GM18505 (cell line): ENCODE measurements at regions not wholly inside any gene's neighbourhood (a gene's known extent, or its start where the extent isn't known, plus 50 kb on each side); places are given as distances from the start of the nearest gene placed in this dataset.
"Not testable (repeated sequence)": the region's sequence is repeated elsewhere in the genome, so short reads cannot be mapped to it uniquely, and the experiment has no call there.

Experiments used
- ATAC-seq: cut with Tn5 transposase; IDR thresholded peaks from one replicate; pipeline ENCODE4 v1.9.1; 2021; ENCODE audit not compliant: unreplicated experiment
- POLR2A ChIP-seq: IDR thresholded peaks from 4 replicates; pipeline ENCODE4 v1.6.1; 2011; ENCODE audit warnings: borderline replicate concordance; ENCODE audit not compliant: insufficient read depth, insufficient read length; ENCODE audit errors: extremely low read depth

DNA sequence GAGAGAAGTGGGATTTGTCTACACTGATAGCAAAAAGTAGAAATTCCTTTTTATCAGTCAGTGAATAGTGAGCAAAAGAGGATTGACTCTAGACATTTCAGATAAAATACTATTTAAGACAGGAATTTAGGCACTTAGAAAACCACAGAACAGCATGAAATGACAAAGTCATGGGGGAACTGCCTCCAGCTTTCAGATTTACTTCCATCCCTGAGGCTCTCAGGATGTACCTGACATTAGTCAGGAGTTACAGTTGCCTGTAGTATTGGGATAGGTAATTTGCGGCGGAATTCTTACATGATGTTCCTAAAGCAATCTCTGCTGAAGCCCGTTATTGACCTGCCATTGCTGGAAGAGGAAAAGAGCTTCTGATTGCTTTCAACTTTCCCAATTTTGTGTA is 337.1 kb upstream of the MAP2 start:
- no peak for ATAC-seq
- no peak for TF ChIP-seq POLR2A

DNA sequence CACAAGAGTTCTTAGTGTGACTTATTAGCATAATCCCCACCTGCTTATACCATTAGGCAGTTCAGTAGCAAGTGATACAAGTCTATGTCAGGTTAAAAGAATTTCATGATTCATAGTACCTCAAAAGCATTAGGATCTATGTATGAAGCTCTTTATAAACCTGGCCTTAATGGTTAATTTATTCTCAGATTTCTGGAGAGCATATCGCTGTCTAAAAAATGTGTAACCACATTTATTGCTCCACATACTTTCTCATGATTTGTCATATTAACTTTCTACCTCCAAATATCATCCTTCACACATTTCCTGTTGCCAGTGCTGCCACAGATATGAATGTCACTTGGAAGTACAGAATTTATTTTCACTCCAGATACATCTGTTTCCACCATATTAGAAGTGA is 332.8 kb upstream of the MAP2 start:
- ATAC-seq = no peak
- no peak for TF ChIP-seq POLR2A

- ATAC-seq = no peak
- no peak for TF ChIP-seq POLR2A
Measured at GRCh38 chr2:209094221-209094620, 329.6 kb upstream of the MAP2 start.

- no peak for ATAC-seq
- no peak for TF ChIP-seq POLR2A
Measured at GRCh38 chr2:209095432-209095831, 328.4 kb upstream of the MAP2 start.

DNA sequence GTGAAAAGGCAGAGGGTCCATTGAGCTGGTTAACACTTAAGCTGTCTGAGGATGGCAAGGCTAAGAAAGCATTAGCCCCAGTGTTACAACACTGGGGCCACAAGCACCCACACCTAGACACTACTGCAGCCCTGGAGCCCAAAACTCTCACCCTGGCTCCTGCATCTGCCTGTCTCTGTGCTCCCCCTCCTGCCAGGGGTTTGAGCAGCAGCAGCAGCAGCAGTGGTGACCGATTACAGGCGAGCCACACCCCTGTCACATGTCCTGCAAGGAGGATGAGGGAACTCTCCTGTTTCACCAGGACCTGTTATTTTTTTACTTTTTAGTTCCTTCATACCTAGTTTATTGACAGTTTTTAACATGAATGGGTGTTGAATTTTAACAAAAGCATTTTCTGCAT is 326.7 kb upstream of the MAP2 start:
- no peak for ATAC-seq
- TF ChIP-seq POLR2A = no peak

- TF ChIP-seq POLR2A = no peak
- ATAC-seq = no peak
Measured at GRCh38 chr2:209102319-209102718, 321.5 kb upstream of the MAP2 start.

GRCh38 chr2:209113026-209113425 is 310.8 kb upstream of the MAP2 start:
- TF ChIP-seq POLR2A = no peak
- no peak for ATAC-seq

- no peak for ATAC-seq
- TF ChIP-seq POLR2A = no peak
Measured at GRCh38 chr2:209114588-209115240, 309.1 kb upstream of the MAP2 start.

- ATAC-seq = peak; percentile 99
- no peak for TF ChIP-seq POLR2A
Measured at GRCh38 chr2:209121691-209122090, 302.2 kb upstream of the MAP2 start.

DNA sequence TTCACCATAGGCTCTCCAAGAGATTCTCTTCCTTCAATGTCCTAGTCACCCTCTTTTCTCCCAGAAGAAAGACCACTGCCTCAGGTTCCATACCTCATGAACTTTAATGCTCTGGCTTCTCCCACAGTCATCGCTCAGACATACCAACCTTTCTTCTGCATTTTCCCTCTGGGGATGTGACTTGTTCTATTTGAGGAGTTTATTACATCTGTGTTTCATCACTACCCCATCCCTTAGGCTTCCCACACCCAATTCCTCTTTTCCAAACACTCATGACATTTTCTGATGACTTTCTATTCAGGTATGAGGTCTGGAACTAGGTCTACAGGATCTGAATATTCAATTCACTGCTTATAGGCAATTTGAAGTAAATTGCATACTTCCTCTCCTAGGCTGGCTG is 298.6 kb upstream of the MAP2 start:
- no peak for ATAC-seq
- TF ChIP-seq POLR2A = no peak

DNA sequence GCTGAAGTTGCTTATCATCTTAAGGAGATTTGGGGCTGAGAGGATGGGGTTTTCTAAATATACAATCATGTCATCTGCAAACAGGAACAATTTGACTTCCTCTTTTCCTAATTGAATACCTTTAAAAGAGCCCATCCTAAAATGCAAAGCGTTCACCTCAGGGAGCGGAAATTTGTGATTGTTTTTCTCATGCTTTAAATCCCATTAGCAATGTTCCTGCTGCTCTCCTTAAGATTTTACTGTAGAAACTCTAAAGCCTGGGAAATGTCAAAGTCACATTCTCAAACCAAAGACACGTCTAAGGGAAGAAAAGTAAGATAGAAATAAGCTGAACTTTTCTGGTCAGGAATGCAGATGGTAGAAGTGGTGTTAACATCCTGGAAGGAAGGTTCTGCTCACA is 285.8 kb upstream of the MAP2 start:
- TF ChIP-seq POLR2A = no peak

GRCh38 chr2:209141142-209141541 is 282.7 kb upstream of the MAP2 start:
- no peak for ATAC-seq
- TF ChIP-seq POLR2A = no peak

More for the DNA sequence above, 285.8 kb upstream of the MAP2 start:
- ATAC-seq = no peak

DNA sequence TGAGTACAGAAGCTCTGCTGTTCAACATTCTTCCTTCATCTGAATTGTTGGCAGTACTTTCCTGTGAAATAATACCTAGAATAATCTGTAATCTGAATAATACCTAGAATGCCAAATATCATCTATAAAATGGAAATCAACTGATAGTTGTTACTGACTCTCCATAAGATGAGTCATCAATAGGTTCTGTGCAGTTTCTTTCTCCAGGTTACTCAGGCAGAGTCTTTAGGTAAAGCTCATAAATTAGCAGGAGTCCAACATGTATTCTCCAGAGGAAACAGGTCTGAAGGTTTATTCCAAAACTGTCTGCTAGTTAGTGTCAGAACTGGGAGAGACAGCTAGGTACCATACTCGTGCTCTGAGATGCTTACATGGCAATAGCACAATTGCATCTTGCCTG is 282.0 kb upstream of the MAP2 start:
- ATAC-seq = no peak
- TF ChIP-seq POLR2A = no peak

GRCh38 chr2:209145220-209145691 is 278.6 kb upstream of the MAP2 start:
- not testable (repeated sequence) for ATAC-seq
